ENCODE measurements at regions not wholly inside any gene's neighbourhood (a gene's known extent, or its start where the extent isn't known, plus 50 kb on each side); places are given as distances from the start of the nearest gene placed in this dataset.

DNA sequence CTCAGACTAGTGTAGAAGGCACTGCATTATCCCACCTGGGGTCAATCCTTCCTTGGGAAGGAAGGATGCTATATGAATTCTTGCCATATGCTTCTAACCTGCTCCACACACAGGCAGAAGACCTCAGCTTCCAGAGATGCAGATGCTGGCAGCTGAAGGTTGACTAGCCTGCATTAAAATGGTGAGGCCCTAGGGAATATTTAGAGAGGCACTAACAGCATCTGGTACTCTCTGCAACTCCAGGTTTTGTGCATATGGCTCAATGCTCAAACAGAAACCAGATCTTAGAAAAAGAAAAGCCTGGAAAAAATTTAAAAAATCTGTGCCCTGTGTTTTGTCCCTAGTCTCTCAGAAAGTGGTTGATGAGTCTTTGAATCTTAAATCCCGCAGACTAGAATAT lies 56.0 kb upstream of the MYRIP start:
- TF ChIP-seq POLR2AphosphoS5 (IDR thresholded peaks at IDR 0.05) (no peak), POLR2A (IDR thresholded peaks at IDR 0.05) (no peak), EP300 (IDR thresholded peaks at IDR 0.05) (no peak)
- TF ChIP-seq, protein P1, sequence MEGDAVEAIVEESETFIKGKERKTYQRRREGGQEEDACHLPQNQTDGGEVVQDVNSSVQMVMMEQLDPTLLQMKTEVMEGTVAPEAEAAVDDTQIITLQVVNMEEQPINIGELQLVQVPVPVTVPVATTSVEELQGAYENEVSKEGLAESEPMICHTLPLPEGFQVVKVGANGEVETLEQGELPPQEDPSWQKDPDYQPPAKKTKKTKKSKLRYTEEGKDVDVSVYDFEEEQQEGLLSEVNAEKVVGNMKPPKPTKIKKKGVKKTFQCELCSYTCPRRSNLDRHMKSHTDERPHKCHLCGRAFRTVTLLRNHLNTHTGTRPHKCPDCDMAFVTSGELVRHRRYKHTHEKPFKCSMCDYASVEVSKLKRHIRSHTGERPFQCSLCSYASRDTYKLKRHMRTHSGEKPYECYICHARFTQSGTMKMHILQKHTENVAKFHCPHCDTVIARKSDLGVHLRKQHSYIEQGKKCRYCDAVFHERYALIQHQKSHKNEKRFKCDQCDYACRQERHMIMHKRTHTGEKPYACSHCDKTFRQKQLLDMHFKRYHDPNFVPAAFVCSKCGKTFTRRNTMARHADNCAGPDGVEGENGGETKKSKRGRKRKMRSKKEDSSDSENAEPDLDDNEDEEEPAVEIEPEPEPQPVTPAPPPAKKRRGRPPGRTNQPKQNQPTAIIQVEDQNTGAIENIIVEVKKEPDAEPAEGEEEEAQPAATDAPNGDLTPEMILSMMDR (IDR thresholded peaks at IDR 0.05): no peak

Measured in gastroesophageal sphincter (tissue), 3 donors.